NCI-H1436 (cell line): ENCODE measurements at regions not wholly inside any gene's neighbourhood (a gene's known extent, or its start where the extent isn't known, plus 50 kb on each side); places are given as distances from the start of the nearest gene placed in this dataset.
"Not testable (repeated sequence)": the region's sequence is repeated elsewhere in the genome, so short reads cannot be mapped to it uniquely, and the experiment has no call there.

ENCODE experiments used
- DNase-seq: peaks from one replicate; lab custom pipeline; 2025; lab: John Stamatoyannopoulos, UW

DNA sequence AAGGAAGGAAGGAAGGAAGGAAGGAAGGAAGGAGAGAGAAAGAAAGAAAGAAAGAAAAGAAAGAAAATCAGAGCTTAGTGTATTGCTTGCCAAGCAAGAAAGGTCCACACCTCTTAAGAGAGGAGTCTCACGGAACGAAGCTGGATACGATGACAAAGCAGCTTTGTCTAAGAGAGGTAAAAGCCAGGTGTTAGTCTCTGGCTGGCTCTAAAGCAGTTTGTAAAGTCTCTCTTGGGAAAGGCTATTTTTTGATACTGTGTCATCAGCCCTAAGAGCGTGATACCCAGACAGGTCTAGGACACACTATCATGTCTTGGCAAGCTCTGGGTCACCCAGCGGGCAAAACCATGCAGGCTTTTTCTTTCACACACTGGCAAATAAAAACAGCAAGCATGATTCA is 297.5 kb upstream of the NBPF12 start:
- not testable (repeated sequence) for DNase-seq

DNA sequence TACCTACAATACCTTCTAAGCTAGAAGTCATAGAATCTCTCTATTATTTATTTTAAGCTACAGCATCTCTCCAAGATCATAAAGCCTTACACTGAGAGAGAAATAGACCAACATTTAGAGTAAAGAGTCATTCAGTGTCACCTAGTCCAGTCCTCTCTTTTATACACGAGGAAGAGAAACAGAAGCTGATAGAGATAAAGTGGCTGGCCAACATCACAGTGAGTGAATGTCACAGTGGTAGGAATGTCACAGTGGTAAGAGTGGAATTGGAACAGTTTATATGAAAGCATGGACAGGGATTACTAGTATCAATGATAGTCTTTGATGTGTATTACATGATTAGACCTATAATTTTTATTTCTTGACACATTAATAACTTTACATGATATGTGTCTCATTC is 307.8 kb upstream of the NBPF12 start:
- not testable (repeated sequence) for DNase-seq

DNA sequence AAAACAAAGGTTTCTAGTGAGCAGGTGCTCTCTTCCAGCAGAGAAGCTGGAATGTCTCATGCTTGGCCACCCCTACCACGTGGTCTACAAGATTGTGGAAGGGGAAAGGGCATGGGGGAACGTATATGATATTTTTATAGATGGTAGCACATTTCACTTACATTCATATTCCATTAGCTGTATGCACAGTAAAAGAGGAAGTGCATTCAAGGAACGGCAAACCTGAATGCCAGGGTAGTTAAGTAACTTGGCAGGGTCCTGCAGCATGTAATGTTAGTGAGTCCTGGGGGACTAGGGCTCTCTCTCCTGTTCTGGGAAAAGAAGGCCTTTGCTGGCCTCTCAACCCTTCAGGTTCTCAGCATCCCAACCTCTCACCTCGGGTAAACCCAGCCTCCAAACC is 319.5 kb upstream of the NBPF12 start:
- DNase-seq: not testable (repeated sequence)

DNA sequence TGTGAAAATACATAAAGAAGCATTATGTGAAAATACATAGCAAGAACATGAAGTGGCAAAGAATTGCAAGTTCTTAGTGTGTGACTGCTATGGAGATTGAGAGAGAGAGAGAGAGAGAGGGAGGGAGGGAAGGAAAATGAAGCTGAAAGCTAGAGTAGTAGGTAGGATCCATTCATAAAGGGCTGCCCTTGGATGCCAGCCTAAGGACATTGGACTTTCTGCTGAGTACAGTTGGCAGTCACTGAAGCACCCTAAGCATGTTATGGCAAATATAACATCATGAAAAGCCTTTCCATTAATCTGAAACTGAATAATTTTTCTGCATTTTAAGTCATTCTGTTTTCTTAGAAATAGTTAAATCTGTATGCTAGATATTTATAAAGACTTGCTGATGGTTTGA is 333.4 kb upstream of the NBPF12 start:
- not testable (repeated sequence) for DNase-seq

DNA sequence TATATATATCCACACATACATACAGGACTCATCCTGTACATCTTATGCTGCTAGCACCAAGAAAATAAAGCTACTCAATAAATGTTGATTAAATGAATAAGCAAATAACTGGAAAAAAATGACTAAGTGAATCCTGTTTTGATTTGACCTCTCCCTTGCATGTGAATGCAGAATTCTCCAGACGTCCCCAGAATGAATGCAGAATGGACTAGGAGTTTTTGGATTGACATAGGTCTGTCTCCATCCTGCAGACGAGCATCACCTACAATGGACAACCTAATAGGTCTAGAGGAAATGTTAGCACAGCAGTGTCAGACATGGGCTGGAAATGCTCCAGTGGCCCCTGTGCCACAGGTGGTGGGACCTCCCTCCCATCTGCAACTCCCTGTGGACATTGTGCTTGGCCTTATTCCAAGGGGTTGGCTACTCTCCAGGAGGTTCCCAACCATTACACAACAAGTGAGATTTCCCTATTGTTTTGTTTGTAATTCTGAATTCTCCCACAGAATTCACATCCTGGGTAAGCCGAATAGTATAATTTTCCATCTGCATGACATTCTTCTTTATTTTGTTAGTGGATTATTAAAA is 337.3 kb upstream of the NBPF12 start:
- not testable (repeated sequence) for DNase-seq

DNA sequence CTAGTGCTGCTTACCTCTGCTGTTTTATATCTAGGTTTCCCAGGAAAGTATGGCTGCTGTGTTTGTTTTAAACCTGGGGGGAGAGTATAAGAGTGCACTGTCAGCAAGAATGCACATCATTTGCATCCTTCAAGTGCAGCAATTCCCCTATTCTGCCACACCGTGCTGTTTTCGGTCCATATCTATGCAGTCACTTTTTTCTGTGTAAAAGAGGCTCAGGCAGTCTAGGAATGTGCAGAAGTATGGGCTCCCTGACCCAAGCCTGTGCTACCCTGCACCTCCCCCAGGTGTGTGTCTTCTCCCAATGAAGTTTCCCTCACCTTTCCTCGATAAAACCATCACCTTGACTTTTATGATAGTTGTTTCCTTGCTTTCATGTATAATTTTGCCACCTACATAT is 338.2 kb upstream of the NBPF12 start:
- not testable (repeated sequence) for DNase-seq

DNA sequence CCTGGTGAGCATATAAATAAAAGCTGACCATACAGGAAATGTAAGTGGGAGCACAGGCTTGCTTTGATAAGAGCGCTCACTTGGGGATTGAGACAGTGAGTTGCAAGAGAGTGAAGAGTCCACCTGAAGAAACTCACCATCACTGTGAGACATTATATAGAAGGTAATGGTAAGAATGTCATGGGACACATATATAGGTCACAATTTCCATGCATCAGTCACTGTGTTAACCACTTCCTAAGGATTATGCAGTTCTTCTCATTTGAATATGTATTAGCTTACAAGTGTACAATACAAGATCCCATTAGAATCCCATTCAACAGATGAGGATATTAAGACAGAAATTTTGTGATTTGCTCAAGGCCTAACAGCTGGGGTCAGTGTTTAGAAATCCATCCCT is 352.4 kb upstream of the NOTCH2NLA start:
- DNase-seq: not testable (repeated sequence)

DNA sequence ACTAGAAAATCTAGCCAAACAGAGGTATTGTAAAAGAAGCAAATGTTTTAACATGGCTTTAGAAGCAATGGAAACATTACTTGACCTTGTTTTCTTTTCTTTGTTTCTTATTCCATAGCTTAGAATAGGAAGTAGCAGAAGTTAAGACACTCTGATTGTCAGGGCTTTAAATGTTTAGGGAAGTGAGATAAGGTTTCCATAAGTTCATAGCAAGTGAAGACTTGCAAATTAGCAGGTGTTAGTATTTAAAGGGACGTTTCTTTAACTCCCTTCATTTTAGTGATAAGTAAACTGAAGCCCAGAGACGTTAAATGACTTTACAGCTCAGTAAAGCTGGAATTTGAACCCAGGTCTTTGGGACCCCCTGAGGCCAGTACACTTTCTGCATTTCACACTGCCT is 338.7 kb upstream of the NOTCH2NLA start:
- not testable (repeated sequence) for DNase-seq

DNA sequence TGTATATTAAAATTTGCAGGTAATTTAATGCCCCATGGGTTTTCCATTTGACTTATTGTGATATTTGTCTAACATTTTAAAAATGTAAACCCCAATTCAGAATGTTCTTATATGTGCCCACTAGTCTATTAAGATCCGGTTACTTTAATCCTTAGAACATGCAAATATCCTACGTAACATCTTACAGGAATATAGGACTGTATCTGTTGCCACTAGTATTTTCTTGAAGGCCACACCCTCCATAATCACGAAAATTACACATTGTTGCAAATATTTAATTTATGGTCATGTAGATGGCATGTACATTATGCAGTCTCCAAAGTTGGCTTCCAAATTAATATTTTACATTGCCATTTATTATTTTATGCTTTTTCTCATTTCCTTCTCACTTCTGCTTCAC is 329.2 kb upstream of the NOTCH2NLA start:
- not testable (repeated sequence) for DNase-seq

DNA sequence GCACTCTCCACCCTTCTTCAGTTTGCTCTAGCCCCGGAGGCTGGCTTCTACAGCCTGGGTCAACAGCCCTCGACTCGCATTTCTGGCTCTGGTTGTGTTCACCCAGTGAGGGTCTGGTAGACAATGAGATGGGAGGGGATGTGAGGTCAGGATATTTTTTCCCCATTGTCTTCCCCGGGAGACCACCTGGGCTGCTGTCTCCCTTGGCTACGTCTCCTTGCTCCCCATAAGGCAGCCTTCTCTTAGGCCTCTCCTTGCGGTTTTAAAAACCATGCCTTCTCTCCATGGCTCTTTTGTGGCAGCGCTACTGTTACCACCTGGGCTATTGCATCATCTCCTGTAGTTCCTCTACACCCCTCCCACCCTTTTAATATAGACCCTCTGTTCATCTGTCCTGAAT is 327.6 kb upstream of the NOTCH2NLA start:
- DNase-seq: not testable (repeated sequence)

DNA sequence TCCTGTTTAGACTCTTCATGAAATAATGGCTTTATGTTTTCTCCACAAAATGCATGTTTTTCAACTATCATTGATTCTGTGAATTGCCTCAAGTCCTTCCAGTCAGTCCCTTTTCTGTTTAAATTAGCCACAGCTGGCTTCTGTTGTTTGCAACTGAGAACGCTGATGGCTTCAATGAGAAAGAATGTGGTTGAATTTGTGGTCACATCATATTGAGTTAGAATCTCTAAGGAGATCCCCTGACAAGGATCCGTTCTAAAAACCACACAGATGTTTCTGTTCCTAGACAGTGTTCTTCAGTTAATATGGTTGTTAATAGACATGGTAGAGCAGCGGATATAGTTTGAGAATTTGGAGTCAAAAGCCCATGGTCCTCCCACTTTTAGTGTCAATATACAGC is 323.6 kb upstream of the NOTCH2NLA start:
- DNase-seq: not testable (repeated sequence)

DNA sequence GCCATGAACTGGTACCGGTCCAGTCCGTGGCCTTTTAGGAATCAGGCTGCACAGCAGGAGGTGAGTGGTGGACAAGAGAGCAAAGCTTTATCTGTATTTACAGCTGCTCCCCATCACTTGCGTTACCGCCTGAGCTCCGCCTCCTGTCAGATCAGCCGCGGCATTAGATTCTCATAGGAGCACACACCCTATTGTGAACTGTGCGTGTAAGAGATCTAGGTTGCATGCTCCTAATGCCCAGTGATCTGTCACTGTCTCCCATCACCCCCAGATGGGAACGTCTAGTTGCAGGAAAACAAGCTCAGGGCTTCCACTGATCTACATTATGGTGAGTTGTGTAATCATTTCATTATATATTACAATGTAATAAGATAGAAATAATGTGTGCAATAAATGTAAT is 319.9 kb upstream of the NOTCH2NLA start:
- DNase-seq: not testable (repeated sequence)

DNA sequence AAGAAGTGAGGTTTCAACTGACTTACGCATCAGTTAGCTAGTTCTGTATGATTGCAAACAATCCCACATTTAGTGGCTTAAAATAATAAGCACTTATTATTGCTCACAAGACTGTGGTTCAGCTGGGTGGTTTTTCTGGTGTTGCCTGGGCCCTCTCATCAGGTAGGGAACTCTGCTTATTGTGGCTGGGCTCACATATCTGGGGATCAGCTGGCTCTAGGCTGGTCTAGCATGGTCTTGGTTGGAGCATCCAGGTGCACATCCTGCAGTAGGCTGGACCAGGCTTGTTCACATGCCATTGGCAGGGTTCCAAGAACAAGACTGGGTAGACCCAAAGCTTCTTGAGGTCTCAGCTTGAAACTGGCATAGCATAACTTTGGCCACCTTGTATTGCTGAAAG is 317.4 kb upstream of the NOTCH2NLA start:
- DNase-seq: not testable (repeated sequence)

DNA sequence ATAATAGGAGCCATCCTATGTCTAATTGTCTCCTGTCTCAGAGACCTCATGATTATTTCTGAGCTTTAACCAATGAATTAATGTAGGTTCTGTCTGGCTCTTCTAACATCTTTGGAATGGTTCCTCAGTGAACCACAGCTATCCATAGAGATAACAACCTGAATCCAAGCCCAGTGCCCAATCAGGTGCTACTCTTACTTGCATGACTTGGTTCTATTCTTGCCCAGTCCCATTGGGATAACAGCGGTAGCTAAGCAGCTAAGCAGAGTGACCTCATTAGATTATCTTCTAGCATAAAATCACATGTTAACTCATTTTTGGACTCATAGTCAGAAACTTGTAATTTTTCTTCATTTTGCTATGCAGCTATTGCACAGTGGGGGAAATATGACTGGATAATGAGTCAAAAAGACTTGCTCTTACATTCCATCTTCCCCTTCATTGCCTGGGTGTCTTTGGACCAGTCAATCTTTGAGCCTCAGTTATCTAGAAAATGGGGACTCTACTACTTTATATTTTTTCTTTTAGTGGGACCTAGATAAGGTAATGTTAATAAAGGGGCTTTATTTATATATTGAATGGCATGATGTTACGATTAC is 309.1 kb upstream of the NOTCH2NLA start:
- not testable (repeated sequence) for DNase-seq

DNA sequence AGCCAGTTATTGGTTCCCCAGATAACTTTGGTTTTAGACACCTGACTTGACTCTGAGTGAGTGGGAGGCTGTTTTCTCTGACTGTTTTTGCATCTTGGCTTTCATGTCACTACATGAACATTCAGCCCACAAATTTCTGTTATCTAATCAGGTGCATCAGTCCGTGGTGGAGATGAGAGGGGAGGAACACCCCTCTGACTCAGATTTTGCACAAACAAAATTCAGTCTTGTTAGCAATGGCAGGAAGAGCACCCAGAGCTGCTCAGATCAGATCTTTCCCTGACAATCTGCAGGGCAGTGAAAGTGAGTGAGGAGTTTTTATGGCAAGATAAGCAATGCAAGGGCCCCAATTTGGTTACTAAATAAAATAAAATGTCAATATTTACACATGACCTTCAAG is 307.2 kb upstream of the NOTCH2NLA start:
- not testable (repeated sequence) for DNase-seq

DNA sequence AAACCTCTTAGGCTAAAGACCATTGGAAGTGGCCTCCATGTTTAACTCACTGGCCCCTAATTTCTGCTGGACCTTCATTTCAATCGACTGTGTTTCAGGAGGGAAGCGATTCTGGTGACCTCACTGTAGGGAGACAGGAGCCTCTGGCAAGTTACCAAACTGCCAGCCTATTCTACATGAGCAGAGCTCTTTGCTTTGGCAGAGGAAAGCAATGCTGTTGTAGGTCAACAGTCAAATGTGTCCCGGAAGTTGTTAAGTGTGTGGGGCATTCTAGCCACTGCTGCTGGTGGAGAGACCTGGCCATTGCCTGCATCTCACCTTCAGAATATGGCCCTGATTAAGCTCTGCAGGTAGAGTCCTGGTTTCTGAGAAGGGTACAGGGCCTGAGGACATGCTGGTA is 306.8 kb upstream of the NOTCH2NLA start:
- not testable (repeated sequence) for DNase-seq

DNA sequence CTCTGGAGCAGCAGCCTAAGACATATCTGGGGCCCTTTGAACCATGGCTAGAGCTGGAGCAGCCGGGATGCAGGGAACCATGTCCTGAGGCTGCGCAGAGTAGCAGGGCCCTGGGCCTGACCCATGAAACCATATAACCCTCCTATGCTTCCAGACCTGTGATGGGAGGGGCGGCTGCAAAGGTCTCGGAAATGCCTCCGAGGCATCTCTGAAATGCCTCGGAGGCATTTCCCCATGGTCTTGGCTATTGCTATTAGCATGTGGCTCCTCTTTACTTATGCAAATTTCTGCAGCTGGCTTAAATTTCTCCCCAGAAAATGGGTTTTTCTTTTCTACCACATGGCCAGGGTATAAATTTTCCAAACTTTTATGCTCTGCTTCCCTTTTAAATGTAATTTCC is 302.1 kb upstream of the NOTCH2NLA start:
- DNase-seq: not testable (repeated sequence)

DNA sequence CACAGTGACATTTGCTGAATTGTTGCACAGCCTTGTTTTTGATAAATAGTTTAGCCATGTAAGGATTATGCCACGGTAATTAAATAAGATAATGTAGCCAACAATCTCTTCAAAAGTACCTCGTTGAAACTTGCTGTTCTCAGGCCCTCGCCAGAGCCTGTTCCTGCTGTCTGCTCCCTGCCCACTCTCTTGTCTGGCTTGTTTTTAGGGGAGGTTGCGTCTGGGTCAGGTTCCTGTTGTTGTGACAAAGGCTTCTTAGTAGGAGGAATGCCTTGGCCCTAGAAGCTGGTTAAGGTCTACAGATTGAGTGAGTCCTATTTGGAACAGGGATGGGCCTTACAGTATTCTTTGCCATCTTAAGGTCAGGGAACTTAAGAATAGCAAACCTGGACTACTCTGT is 294.0 kb upstream of the NOTCH2NLA start:
- not testable (repeated sequence) for DNase-seq

DNA sequence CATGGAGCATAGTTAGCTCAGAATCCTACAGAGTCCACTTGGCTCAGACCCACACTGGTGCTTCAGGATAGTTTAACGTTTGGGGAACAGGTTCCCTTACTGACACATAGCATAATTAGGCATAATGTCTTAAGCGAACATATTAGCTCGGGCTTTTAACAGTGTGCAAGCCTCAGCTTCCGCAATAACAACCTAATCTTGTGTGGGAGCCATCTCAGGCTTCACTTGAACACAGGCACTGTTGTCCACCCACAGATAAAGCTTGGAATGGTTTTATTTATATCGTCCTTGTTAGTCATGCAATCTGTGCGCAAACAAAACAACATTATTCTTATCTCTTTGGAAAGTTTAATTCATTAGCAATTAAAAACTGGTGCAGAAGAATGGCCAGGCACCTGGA is 293.5 kb upstream of the NOTCH2NLA start:
- DNase-seq: not testable (repeated sequence)

DNA sequence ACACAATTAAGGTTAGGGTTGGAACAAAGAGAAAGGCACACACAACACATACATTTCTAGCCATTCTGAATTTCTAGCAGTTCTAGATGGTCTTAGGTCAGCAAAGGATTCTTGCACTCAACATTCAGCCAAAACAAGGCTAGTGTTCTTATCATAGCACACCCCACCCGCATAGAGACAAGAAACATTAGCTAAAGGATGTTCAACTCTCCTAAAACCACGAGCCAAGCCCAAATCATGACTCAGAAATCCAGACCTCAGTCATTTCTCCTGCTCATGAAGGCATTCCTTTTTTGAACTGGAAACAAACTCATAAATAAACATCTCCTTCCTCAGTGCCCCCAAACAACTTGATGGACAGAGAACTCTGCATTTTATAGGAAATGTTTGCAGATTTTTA is 293.0 kb upstream of the NOTCH2NLA start:
- not testable (repeated sequence) for DNase-seq

DNA sequence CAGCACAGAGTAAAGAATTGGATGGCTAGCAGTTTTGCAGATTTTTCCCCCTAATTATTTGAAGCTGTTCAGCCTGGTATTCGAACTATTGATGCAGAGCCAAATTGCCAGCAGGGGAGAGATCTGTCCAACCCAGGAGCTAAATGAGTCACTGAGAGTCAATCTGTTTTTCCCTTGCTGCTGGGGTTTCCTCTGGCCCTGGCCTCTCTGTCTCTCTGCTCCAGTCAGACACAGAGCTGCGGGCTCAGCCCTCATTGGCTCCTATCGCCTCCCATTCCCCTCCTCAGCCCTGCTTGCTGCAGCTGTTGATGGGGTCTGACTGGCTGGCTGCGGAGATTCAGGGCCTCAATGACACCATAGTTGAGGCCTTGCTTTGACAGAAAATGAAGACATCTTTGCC is 284.9 kb upstream of the NOTCH2NLA start:
- not testable (repeated sequence) for DNase-seq

DNA sequence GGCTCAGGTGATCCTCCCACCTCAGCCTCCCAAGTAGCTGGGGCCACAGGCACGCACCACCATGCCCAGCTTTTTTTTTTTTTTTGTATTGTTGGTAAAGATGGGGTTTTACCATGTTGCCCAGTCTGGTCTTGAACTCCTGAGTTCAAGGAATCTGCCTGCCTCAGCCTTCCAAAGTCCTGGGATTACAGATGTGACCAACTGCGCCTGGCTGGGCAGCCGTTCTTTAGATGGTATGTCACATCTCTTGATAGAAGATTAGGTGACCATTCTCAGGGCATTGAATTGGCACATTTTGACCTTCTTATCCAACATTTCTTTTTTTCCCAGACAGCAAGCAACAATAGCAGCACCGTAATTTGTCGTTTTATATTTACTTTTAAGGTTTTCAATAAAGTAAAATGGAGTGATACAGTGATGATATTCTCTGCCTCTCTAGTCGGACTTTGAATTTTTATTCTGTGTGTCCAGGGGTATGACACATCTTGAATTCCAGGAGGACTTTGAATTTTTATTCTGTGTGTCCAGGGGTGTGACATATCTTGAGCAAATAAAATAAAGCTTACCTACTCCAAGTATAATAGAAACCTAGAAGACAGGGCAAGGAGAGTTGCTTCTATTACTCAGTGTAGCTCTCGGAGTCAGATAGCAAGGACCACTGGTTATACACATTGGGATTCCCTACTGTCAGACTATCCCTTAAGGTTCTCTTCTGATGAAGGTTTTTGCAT is 282.4 kb upstream of the NOTCH2NLA start:
- DNase-seq: not testable (repeated sequence)
